Keratinocyte (primary cell): ENCODE measurements at regions not wholly inside any gene's neighbourhood (a gene's known extent, or its start where the extent isn't known, plus 50 kb on each side); places are given as distances from the start of the nearest gene placed in this dataset.

Experiments used
- DNase-seq: peaks from one replicate; pipeline ENCODE4 v3.0.0-alpha.2; 2011; ENCODE audit warnings: low read depth, missing footprints, low spot score
- FAIRE-seq: peaks from 2 replicates; lab custom pipeline; 2011; peaks lifted over from hg19 to GRCh38; lab: Jason Lieb, UNC
- H2AFZ ChIP-seq: 2 replicates; pipeline ENCODE4 v1.6.0; 2012; ENCODE audit warnings: low read length, control low read depth, inconsistent platforms; ENCODE audit not compliant: control insufficient read depth
- H3K27ac ChIP-seq: 2 replicates; pipeline ENCODE4 v1.5.1; 2011; ENCODE audit warnings: low read length; ENCODE audit not compliant: control insufficient read depth, insufficient read depth
- H3K27me3 ChIP-seq: 3 replicates; pipeline ENCODE4 v1.6.0; 2011; ENCODE audit warnings: low read length; ENCODE audit not compliant: control insufficient read depth, insufficient read depth; ENCODE audit errors: extremely low read depth
- H3K36me3 ChIP-seq, 2 experiments: 2 replicates in 1 of 2; 3 replicates in 1 of 2; pipeline ENCODE4 v1.5.1; 2011; ENCODE audit warnings: low read length in 2 of 2, mild to moderate bottlenecking in 1 of 2; ENCODE audit not compliant: control insufficient read depth in 2 of 2, insufficient read depth in 2 of 2; ENCODE audit errors: extremely low read depth in 1 of 2
- H3K4me1 ChIP-seq: 3 replicates; pipeline ENCODE4 v1.5.1; 2011; ENCODE audit warnings: low read length; ENCODE audit not compliant: control insufficient read depth, insufficient read depth; ENCODE audit errors: extremely low read depth
- H3K4me2 ChIP-seq: 3 replicates; pipeline ENCODE4 v1.6.0; 2011; ENCODE audit warnings: low read depth, low read length; ENCODE audit not compliant: control insufficient read depth, insufficient read depth; ENCODE audit errors: extremely low read depth
- H3K4me3 ChIP-seq, 3 experiments: fragments of 200-600 bp in 1 of 3; sonication (generic) in 1 of 3; 2 replicates in 2 of 3; 3 replicates in 1 of 3; pipeline ENCODE4 v1.5.1; 2011 to 2016; ENCODE audit warnings: low read length in 3 of 3, mild to moderate bottlenecking in 3 of 3, control low read depth in 2 of 3, inconsistent platforms in 1 of 3, low read depth in 1 of 3, mixed read lengths in 1 of 3, mixed run types in 1 of 3, moderate library complexity in 1 of 3; ENCODE audit not compliant: control insufficient read depth in 2 of 3, insufficient read depth in 2 of 3; ENCODE audit errors: extremely low read depth in 1 of 3
- H3K79me2 ChIP-seq: 2 replicates; pipeline ENCODE4 v1.6.0; 2012; ENCODE audit warnings: low read length; ENCODE audit not compliant: control insufficient read depth, insufficient read depth
- H3K9ac ChIP-seq: 3 replicates; pipeline ENCODE4 v1.6.0; 2011; ENCODE audit warnings: low read length; ENCODE audit not compliant: control insufficient read depth, insufficient read depth; ENCODE audit errors: extremely low read depth
- H3K9me1 ChIP-seq: 3 replicates; pipeline ENCODE4 v1.6.0; 2011; ENCODE audit warnings: low read length; ENCODE audit not compliant: control insufficient read depth, insufficient read depth; ENCODE audit errors: extremely low read depth
- H3K9me3 ChIP-seq: 2 replicates; pipeline ENCODE4 v1.5.1; 2012; ENCODE audit warnings: low read depth, low read length; ENCODE audit not compliant: control insufficient read depth
- H4K20me1 ChIP-seq: 3 replicates; pipeline ENCODE4 v1.6.0; 2011; ENCODE audit warnings: low read length; ENCODE audit not compliant: control insufficient read depth, insufficient read depth; ENCODE audit errors: extremely low read depth
- CTCF ChIP-seq, 3 experiments: IDR thresholded peaks in 1 of 3; conservative IDR thresholded peaks in 1 of 3; optimal IDR thresholded peaks in 1 of 3; 2 replicates in 2 of 3; 3 replicates in 1 of 3; pipeline versions ENCODE3 to v1.5.1; 2011; ENCODE audit warnings: low read length in 3 of 3, mild to moderate bottlenecking in 3 of 3, moderate library complexity in 2 of 3, control low read depth in 1 of 3, inconsistent platforms in 1 of 3; ENCODE audit not compliant: insufficient read depth in 2 of 3; ENCODE audit errors: extremely low read depth in 1 of 3
- EZH2 ChIP-seq: IDR thresholded peaks from one replicate; pipeline ENCODE4 v1.6.1; 2012; ENCODE audit warnings: inconsistent platforms, mild to moderate bottlenecking, low read length, moderate library complexity
- dilution Hi-C: fragments of 300-500 bp; cut with MboI; formaldehyde crosslinking; loops from one replicate; pipeline ENCODE4 v1.7.0; 2020; ENCODE audit warnings: low sequenced_read_pairs; ENCODE audit not compliant: extremely low pct_ligation_motif_present

- FAIRE-seq (no peak), DNase-seq (no peak)
- TF ChIP-seq CTCF (optimal IDR thresholded peaks at IDR 0.05 in 1 of 3, IDR thresholded peaks at IDR 0.05 in 1 of 3, conservative IDR thresholded peaks at IDR 0.05 in 1 of 3; ENCODE audit: extremely low read depth in 1 of 3, insufficient read depth in 2 of 3, low read length in 3 of 3) (no peak), EZH2 (no peak)
- dilution Hi-C loops: no loop called here
- no peaks in the 10 kb centered on the region for H3K4me1 ChIP-seq
- H3K27me3 ChIP-seq: no peaks in the 10 kb centered on the region
- H3K4me3 ChIP-seq: no peak overlapping the region
- no peak overlapping the region for H3K4me2 ChIP-seq
- no peaks in the 10 kb centered on the region for H3K9me1 ChIP-seq
- no peaks in the 10 kb centered on the region for H3K79me2 ChIP-seq
- no peaks in the 10 kb centered on the region for H3K9me3 ChIP-seq
- H3K9ac ChIP-seq: no peak overlapping the region
- no peak overlapping the region for H3K27ac ChIP-seq
- no peaks in the 10 kb centered on the region for H3K36me3 ChIP-seq
- H2AFZ ChIP-seq: no peak overlapping the region
- H4K20me1 ChIP-seq: no peaks in the 10 kb centered on the region
Measured at GRCh38 chr13:34647379-34648150, 294.5 kb upstream of the NBEA start.

- H2AFZ ChIP-seq: no peak overlapping the region
- TF ChIP-seq CTCF (optimal IDR thresholded peaks at IDR 0.05 in 1 of 3, IDR thresholded peaks at IDR 0.05 in 1 of 3, conservative IDR thresholded peaks at IDR 0.05 in 1 of 3; ENCODE audit: extremely low read depth in 1 of 3, insufficient read depth in 2 of 3, low read length in 3 of 3): no peak
- no peak for TF ChIP-seq EZH2
- dilution Hi-C loops: no loop called here
- H3K9me3 ChIP-seq: no peaks in the 10 kb centered on the region
- no peaks in the 10 kb centered on the region for H3K9me1 ChIP-seq
- FAIRE-seq (no peak), DNase-seq (no peak)
- no peaks in the 10 kb centered on the region for H3K36me3 ChIP-seq
- H3K79me2 ChIP-seq: no peaks in the 10 kb centered on the region
- H3K4me1 ChIP-seq: no peaks in the 10 kb centered on the region
- no peak overlapping the region for H3K27ac ChIP-seq
- H3K4me3 ChIP-seq: no peak overlapping the region
- no peaks in the 10 kb centered on the region for H4K20me1 ChIP-seq
- no peaks in the 10 kb centered on the region for H3K27me3 ChIP-seq
- H3K9ac ChIP-seq: no peak overlapping the region
- no peak overlapping the region for H3K4me2 ChIP-seq
Measured at GRCh38 chr13:34654203-34654602, 287.9 kb upstream of the NBEA start.
